ENCODE measurements at regions not wholly inside any gene's neighbourhood (a gene's known extent, or its start where the extent isn't known, plus 50 kb on each side); places are given as distances from the start of the nearest gene placed in this dataset.

- TF ChIP-seq POLR2A (IDR thresholded peaks at IDR 0.05) = no peak
- TF ChIP-seq CTCF (IDR thresholded peaks at IDR 0.05 in 4 of 5, conservative IDR thresholded peaks at IDR 0.05 in 1 of 5) = no peak
Measured at GRCh38 chr1:219820551-219820950, 107.8 kb downstream of the SLC30A10 start.
